RWPE2 (cell line): ENCODE measurements at regions not wholly inside any gene's neighbourhood (a gene's known extent, or its start where the extent isn't known, plus 50 kb on each side); places are given as distances from the start of the nearest gene placed in this dataset.

ENCODE experiments used
- ATAC-seq: fragments of 200-7000 bp; cut with Tn5 transposase; 3 replicates; pipeline ENCODE4 v1.9.1; 2021; ENCODE audit warnings: low read depth
- DNase-seq: peaks from one replicate; pipeline ENCODE4 v3.0.0-alpha.2; 2020; ENCODE audit warnings: low spot score
- H3K27ac ChIP-seq: fragments of 450-650 bp; 2 replicates; pipeline ENCODE4 v1.5.1; 2017; ENCODE audit warnings: mild to moderate bottlenecking; ENCODE audit not compliant: poor library complexity, severe bottlenecking
- H3K27me3 ChIP-seq: fragments of 250-450 bp; sonication (Bioruptor Pico); 2 replicates; pipeline ENCODE4 v1.5.1; 2021; ENCODE audit warnings: mild to moderate bottlenecking, moderate library complexity; ENCODE audit not compliant: insufficient read depth, poor library complexity, severe bottlenecking
- H3K36me3 ChIP-seq: fragments of 250-450 bp; sonication (Bioruptor Pico); 2 replicates; pipeline ENCODE4 v1.5.1; 2020; ENCODE audit warnings: low read depth, mild to moderate bottlenecking, moderate library complexity
- H3K4me1 ChIP-seq: fragments of 250-450 bp; sonication (Bioruptor Pico); 2 replicates; pipeline ENCODE4 v1.5.1; 2021; ENCODE audit warnings: mild to moderate bottlenecking, moderate library complexity; ENCODE audit not compliant: insufficient read depth, poor library complexity, severe bottlenecking
- H3K4me3 ChIP-seq: fragments of 250-450 bp; sonication (Bioruptor Pico); 2 replicates; pipeline ENCODE4 v1.5.1; 2021; ENCODE audit warnings: mild to moderate bottlenecking, moderate library complexity; ENCODE audit not compliant: severe bottlenecking
- H3K9me3 ChIP-seq: fragments of 250-450 bp; sonication (Bioruptor Pico); 2 replicates; pipeline ENCODE4 v1.5.1; 2021; ENCODE audit warnings: mild to moderate bottlenecking, moderate library complexity; ENCODE audit not compliant: severe bottlenecking
- TF ChIP-seq, protein P1 (sequence below): fragments of 450-650 bp; IDR thresholded peaks from one replicate; pipeline ENCODE4 v1.5.1; 2017; ENCODE audit warnings: mild to moderate bottlenecking, moderate library complexity; ENCODE audit not compliant: poor library complexity, severe bottlenecking

DNA sequence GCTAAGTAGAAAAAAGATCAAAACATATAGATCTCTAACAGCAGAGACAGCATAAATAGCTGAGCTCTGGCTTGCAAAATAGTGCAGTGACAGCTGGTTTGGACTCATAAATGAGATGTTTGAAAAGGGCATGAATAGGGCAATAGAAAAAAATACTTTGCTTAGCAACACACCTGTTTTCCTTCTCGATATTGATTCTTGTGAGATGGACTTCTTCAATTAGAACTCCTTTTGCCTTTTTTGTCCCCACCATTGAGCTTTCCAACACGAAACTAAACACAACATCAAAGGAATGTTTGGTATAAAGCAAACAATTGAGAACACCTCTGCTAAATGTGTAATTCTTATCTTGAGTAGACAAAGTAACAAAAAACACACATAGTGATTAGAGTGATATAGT is 726.3 kb downstream of the RAPGEF2 start:
- no peak for ATAC-seq
- no peak for DNase-seq
- no peak overlapping the region for H3K4me3 ChIP-seq
- H3K9me3 ChIP-seq = no peaks in the 10 kb centered on the region
- no peaks in the 10 kb centered on the region for H3K4me1 ChIP-seq
- H3K27me3 ChIP-seq = no peaks in the 10 kb centered on the region
- H3K27ac ChIP-seq = no peak overlapping the region
- TF ChIP-seq, protein P1, sequence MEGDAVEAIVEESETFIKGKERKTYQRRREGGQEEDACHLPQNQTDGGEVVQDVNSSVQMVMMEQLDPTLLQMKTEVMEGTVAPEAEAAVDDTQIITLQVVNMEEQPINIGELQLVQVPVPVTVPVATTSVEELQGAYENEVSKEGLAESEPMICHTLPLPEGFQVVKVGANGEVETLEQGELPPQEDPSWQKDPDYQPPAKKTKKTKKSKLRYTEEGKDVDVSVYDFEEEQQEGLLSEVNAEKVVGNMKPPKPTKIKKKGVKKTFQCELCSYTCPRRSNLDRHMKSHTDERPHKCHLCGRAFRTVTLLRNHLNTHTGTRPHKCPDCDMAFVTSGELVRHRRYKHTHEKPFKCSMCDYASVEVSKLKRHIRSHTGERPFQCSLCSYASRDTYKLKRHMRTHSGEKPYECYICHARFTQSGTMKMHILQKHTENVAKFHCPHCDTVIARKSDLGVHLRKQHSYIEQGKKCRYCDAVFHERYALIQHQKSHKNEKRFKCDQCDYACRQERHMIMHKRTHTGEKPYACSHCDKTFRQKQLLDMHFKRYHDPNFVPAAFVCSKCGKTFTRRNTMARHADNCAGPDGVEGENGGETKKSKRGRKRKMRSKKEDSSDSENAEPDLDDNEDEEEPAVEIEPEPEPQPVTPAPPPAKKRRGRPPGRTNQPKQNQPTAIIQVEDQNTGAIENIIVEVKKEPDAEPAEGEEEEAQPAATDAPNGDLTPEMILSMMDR = no peak
- no peaks in the 10 kb centered on the region for H3K36me3 ChIP-seq

DNA sequence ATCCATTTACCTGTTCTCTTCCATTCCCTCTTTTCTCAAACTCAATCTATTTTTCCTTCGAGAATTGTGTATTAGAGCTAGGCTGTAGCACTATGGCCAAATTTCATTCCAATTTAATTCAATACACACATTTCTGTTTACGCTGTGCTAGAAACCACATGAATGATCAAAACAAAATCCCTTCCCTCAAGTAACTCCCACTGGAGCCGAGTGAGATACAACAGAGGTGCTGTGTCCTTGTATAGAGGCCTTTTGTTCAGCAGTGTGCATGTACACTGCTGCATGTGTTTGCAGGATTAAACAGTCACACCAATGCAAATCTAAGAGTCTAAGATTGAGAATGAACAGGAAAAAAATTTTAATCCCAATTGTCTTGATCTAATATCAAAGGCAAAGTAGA is 734.2 kb downstream of the RAPGEF2 start:
- Histone ChIP-seq H3K27ac (no peak overlapping the region), H3K36me3 (no peaks in the 10 kb centered on the region), H3K9me3 (no peaks in the 10 kb centered on the region), H3K27me3 (no peaks in the 10 kb centered on the region), H3K4me1 (no peaks in the 10 kb centered on the region), H3K4me3 (no peak overlapping the region)
- DNase-seq (no peak), ATAC-seq (no peak)
- TF ChIP-seq, protein P1 = no peak

DNA sequence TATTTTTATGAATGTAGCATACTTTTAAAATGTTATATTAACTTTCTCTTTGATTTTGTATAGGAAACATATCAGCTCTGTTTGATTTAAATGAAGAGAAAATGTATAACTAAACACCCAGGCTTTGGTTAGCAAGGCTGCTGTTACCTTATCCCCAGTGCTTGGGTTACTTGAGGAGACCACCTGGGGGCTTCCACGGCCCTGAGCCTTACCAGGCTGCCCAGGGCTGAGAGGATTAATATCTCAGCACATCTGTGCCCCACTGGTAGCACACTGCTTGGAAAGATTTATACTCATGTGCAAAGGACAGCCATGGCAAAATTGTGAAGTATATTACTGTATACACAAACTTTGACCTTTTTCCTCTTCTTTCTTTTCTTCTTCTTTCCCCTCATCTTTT is 752.9 kb downstream of the RAPGEF2 start:
- no peaks in the 10 kb centered on the region for H3K27me3 ChIP-seq
- DNase-seq (no peak), ATAC-seq (no peak)
- no peaks in the 10 kb centered on the region for H3K36me3 ChIP-seq
- no peaks in the 10 kb centered on the region for H3K9me3 ChIP-seq
- H3K27ac ChIP-seq = no peak overlapping the region
- no peak overlapping the region for H3K4me3 ChIP-seq
- no peaks in the 10 kb centered on the region for H3K4me1 ChIP-seq
- TF ChIP-seq, protein P1 = no peak

- Histone ChIP-seq H3K9me3 (no peaks in the 10 kb centered on the region), H3K4me3 (no peak overlapping the region), H3K27ac (no peak overlapping the region), H3K36me3 (no peaks in the 10 kb centered on the region), H3K27me3 (no peaks in the 10 kb centered on the region), H3K4me1 (no peaks in the 10 kb centered on the region)
- DNase-seq = no peak
- TF ChIP-seq, protein P1 = no peak
- no peak for ATAC-seq
These were observed 753.6 kb downstream of the RAPGEF2 start for GRCh38 chr4:159856451-159856850.

- no peaks in the 10 kb centered on the region for H3K9me3 ChIP-seq
- TF ChIP-seq, protein P1 = no peak
- H3K27ac ChIP-seq = no peak overlapping the region
- no peaks in the 10 kb centered on the region for H3K4me1 ChIP-seq
- ATAC-seq (no peak), DNase-seq (no peak)
- no peaks in the 10 kb centered on the region for H3K36me3 ChIP-seq
- H3K4me3 ChIP-seq = no peak overlapping the region
- no peaks in the 10 kb centered on the region for H3K27me3 ChIP-seq
These were observed 756.8 kb downstream of the RAPGEF2 start for GRCh38 chr4:159859656-159860148.
